ENCODE measurements at regions not wholly inside any gene's neighbourhood (a gene's known extent, or its start where the extent isn't known, plus 50 kb on each side); places are given as distances from the start of the nearest gene placed in this dataset.

GRCh38 chr13:86954341-86954740 is 716.8 kb upstream of the SLITRK5 start:
- Histone ChIP-seq H3K36me3 (ENCODE audit: control insufficient read depth, insufficient read depth, low read length) (no peaks in the 10 kb centered on the region), H3K27ac (ENCODE audit: low read length) (no peak overlapping the region), H3K4me3 (ENCODE audit: low read depth in 2 of 2, low read length in 2 of 2) (no peak overlapping the region), H3K9me3 (ENCODE audit: control insufficient read depth, insufficient read depth, low read depth, low read length) (no peaks in the 10 kb centered on the region), H3K4me1 (ENCODE audit: control insufficient read depth, insufficient read depth, low read length) (no peaks in the 10 kb centered on the region), H3K27me3 (ENCODE audit: control insufficient read depth, insufficient read depth, low read length) (no peaks in the 10 kb centered on the region)
- in situ Hi-C loops (cut with HindIII; ENCODE audit: low pct_unique_long_range_greater_than_20kb, low sequenced_read_pairs) (no loop called here), intact Hi-C loops (cut with micrococcal nuclease; ENCODE audit: unreplicated experiment) (no loop called here)
- TF ChIP-seq CTCF (IDR thresholded peaks at IDR 0.05) (no peak), POLR2AphosphoS5 (IDR thresholded peaks at IDR 0.05; ENCODE audit: low read depth, low read length) (no peak), SIN3A (IDR thresholded peaks at IDR 0.05; ENCODE audit: borderline replicate concordance, insufficient read depth, low read depth, low read length) (no peak)
- BruUV-seq (replicated peaks), result no TSS peak
- ATAC-seq (no peak), DNase-seq (ENCODE audit: low read depth, low spot score) (no peak)
- POLR2A ChIA-PET, result no interaction called here
- CTCF ChIA-PET, result no interaction called here

GRCh38 chr13:86960876-86961275 is 710.3 kb upstream of the SLITRK5 start:
- no peak overlapping the region for H3K4me3 ChIP-seq (ENCODE audit: low read depth in 2 of 2, low read length in 2 of 2)
- ChIA-PET CTCF (no interaction called here), POLR2A (no interaction called here)
- no peaks in the 10 kb centered on the region for H3K9me3 ChIP-seq (ENCODE audit: control insufficient read depth, insufficient read depth, low read depth, low read length)
- no peaks in the 10 kb centered on the region for H3K27me3 ChIP-seq (ENCODE audit: control insufficient read depth, insufficient read depth, low read length)
- ATAC-seq (no peak), DNase-seq (ENCODE audit: low read depth, low spot score) (no peak)
- no peaks in the 10 kb centered on the region for H3K36me3 ChIP-seq (ENCODE audit: control insufficient read depth, insufficient read depth, low read length)
- H3K4me1 ChIP-seq (ENCODE audit: control insufficient read depth, insufficient read depth, low read length), result no peaks in the 10 kb centered on the region
- TF ChIP-seq TCF7L2 (IDR thresholded peaks at IDR 0.05; ENCODE audit: low read depth, low read length) (no peak), CTCF (IDR thresholded peaks at IDR 0.05) (no peak), POLR2AphosphoS5 (IDR thresholded peaks at IDR 0.05; ENCODE audit: low read depth, low read length) (no peak), SIN3A (IDR thresholded peaks at IDR 0.05; ENCODE audit: borderline replicate concordance, insufficient read depth, low read depth, low read length) (no peak), REST (IDR thresholded peaks at IDR 0.05; ENCODE audit: insufficient read depth in 1 of 2, low read depth in 2 of 2, low read length in 1 of 2) (no peak)
- no peak overlapping the region for H3K27ac ChIP-seq (ENCODE audit: low read length)
- no TSS peak for BruUV-seq (replicated peaks)
- intact Hi-C loops (cut with micrococcal nuclease; ENCODE audit: unreplicated experiment), result no loop called here
- in situ Hi-C loops (cut with HindIII; ENCODE audit: low pct_unique_long_range_greater_than_20kb, low sequenced_read_pairs), result no loop called here
